Dermis blood vessel endothelial cell (primary cell): ENCODE measurements at regions not wholly inside any gene's neighbourhood (a gene's known extent, or its start where the extent isn't known, plus 50 kb on each side); places are given as distances from the start of the nearest gene placed in this dataset.

Experiments
- DNase-seq: peaks from one replicate; pipeline ENCODE4 v3.0.0; 2010

- DNase-seq, result no peak
These were observed 157.3 kb downstream of the MBL2 start for GRCh38 chr10:52615331-52615730.

- no peak for DNase-seq
These were observed 156.7 kb downstream of the MBL2 start for GRCh38 chr10:52615756-52616394.

DNA sequence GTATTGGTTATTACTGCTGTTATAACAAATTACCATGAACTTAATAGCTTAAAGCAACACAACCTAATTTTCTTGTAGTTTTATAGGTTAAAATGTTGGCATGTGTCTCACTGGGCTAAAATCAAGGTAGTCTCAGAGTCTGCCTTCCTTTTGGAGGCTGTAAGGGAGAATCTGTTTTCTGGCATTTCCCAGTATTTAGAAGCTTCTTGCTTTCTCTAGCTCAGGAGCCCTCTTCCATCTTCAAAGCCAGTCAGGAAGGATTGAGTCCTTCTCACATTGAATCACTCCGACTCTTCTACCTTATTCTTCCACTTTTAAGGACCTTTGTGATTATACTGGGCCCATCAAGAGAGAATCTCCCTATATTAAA, 156.2 kb downstream of the MBL2 start:
- no peak for DNase-seq

GRCh38 chr10:52617346-52617745, 155.2 kb downstream of the MBL2 start:
- no peak for DNase-seq

GRCh38 chr10:52619052-52619451, 153.5 kb downstream of the MBL2 start:
- no peak for DNase-seq

GRCh38 chr10:52621635-52622079, 150.9 kb downstream of the MBL2 start:
- peak; percentile 38 for DNase-seq

GRCh38 chr10:52623761-52624160, 148.8 kb downstream of the MBL2 start:
- DNase-seq, result peak; percentile 60

- no peak for DNase-seq
These were observed 145.3 kb downstream of the MBL2 start for GRCh38 chr10:52627279-52627678.

- no peak for DNase-seq
These were observed 141.4 kb downstream of the MBL2 start for GRCh38 chr10:52631146-52631545.

GRCh38 chr10:52631648-52632047, 140.9 kb downstream of the MBL2 start:
- no peak for DNase-seq

DNA sequence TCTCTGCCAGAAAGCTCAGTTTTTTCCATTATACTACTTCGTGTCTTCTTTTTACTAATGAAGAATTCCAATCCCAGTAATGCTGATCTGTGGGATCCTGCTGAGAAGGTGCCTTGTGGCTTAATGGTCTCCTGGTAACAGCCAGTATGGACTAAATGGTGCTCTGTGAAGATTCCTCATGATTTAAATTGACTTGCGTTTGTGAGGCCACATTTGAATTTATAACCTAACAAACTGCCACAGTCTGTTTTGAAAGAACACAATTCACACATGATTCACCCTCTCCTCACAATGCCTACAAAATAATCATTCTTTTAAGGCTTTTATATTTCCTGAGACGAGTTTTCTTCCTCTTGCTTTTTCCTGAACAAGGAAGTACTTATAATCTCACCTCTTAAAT, 140.0 kb downstream of the MBL2 start:
- peak; percentile 28 for DNase-seq

GRCh38 chr10:52633266-52633665, 139.3 kb downstream of the MBL2 start:
- no peak for DNase-seq

DNA sequence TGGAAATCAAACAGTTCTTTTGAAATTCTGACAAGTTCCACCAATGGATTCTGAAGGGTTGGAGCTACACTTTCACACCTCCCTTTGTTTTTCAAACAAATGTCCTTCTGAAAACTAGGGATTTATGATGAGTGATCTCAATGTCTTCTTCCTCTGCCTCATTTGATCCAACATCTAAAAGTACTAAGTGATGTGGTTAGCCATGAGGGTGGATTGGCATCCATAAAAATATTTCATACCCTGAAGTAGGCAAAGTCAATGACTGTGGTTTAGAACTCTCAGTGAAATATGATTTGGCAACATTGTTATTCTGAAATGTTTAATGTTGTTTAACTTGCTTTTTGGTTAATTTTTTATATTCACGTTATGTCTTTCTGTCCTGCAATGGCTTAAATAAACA, 136.9 kb downstream of the MBL2 start:
- no peak for DNase-seq

GRCh38 chr10:52636874-52637273, 135.7 kb downstream of the MBL2 start:
- DNase-seq, result no peak

GRCh38 chr10:52637592-52637991, 135.0 kb downstream of the MBL2 start:
- no peak for DNase-seq

GRCh38 chr10:52639652-52640051, 132.9 kb downstream of the MBL2 start:
- DNase-seq, result no peak

GRCh38 chr10:52642208-52642607, 130.4 kb downstream of the MBL2 start:
- no peak for DNase-seq

GRCh38 chr10:52644373-52645186, 128.0 kb downstream of the MBL2 start:
- peak; percentile 78 for DNase-seq

DNA sequence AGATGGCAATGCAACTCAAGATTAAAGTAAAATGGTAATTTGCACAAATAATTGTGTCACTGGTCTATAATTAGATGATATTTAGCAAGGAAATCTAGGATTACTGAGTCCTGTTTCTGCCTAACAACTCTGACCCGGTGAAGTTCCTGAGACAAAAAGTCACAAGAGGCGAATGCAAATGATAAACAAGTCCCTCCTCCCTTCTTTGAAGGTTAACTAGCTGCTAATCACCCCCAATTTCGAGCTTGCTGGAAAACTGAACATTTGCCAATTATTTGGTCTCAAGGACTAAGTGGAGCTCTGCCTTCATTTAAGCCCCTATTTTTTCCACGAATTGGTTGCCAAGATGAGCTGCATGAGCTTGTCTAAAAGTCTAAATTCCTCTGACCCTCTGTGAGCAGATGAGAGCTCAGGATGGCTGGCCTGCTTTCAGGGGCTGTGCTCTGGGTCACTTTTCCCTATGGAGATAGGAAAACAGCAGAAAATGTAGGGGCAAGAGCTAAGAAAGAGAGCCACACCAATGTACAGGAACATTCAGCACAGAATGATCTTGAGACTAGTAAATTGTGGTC, 127.3 kb downstream of the MBL2 start:
- no peak for DNase-seq

GRCh38 chr10:52649511-52649910, 123.1 kb downstream of the MBL2 start:
- DNase-seq, result no peak

GRCh38 chr10:52650873-52651272, 121.7 kb downstream of the MBL2 start:
- no peak for DNase-seq

DNA sequence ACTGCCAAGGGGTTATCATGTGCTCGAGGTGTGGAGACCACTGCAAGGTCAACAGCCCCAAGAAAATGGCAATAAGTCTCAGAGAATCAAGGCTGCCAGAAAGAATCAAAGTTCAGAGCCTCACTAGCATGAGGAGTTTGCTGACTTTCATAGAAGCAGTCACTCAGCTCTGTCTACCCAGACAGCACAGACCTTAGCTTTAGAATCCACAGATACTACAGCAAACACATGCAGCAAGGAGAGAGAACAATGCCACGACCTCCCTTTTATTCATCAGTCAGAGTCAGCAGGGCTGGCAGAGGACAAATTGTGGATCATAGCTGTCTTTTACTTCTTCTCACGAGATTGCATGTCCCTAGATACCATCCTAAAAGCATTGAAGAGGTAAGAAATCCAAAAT, 121.3 kb downstream of the MBL2 start:
- no peak for DNase-seq

GRCh38 chr10:52652431-52653262, 119.9 kb downstream of the MBL2 start:
- no peak for DNase-seq
